ENCODE measurements at regions not wholly inside any gene's neighbourhood (a gene's known extent, or its start where the extent isn't known, plus 50 kb on each side); places are given as distances from the start of the nearest gene placed in this dataset.

DNA sequence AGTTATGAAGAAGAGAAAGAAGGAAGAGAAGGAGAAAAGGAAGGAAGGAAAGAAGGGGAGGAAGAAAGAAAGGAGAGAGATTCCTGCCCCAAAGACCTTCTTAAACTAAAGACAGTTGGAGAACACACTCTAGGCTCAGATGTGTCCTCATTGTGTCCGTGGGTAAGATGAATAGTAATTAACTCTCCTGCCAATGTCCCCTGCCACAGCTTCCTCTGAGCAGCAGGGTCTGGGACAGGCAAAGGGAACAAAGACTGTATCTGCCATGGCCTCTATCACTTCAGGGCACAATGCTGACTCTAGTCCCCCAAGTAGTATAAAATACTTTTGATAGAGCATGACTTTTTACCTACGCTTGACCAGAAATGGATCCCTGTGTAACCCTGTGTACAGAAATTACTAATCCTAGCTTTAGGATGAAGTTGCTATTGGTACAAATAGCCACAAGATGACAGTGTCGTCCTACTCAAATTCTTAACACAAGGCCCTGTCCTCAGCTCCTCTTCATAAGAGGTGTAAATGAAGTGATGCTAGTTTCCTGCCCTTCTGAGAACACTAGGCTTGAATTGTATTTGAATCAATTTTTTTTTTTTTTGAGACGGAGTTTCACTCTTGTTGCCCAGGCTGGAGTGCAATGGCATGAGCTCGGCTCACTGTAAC lies 186.2 kb upstream of the GPR12 start:
- Histone ChIP-seq H3K36me3 (ENCODE audit: control insufficient read depth, insufficient read depth, low read length) (no peaks in the 10 kb centered on the region), H3K27me3 (ENCODE audit: control insufficient read depth, insufficient read depth, low read length) (no peaks in the 10 kb centered on the region), H3K4me1 (ENCODE audit: control insufficient read depth, insufficient read depth, low read length) (peaks cover 3% of the 10 kb centered on the region), H3K4me3 (ENCODE audit: low read depth, low read length) (no peak overlapping the region), H3K27ac (ENCODE audit: low read depth, low read length) (no peak overlapping the region), H3K9me3 (ENCODE audit: control insufficient read depth, insufficient read depth, low read length) (no peaks in the 10 kb centered on the region)
- no CpG with 5 or more reads among the region's 5 CpGs for WGBS (ENCODE audit: insufficient coverage)
- peak in 3 of 6 donors; percentile 32 to 92 (median 61) for DNase-seq (ENCODE audit: low read depth in 4 of 6, low spot score in 6 of 6)

DNA sequence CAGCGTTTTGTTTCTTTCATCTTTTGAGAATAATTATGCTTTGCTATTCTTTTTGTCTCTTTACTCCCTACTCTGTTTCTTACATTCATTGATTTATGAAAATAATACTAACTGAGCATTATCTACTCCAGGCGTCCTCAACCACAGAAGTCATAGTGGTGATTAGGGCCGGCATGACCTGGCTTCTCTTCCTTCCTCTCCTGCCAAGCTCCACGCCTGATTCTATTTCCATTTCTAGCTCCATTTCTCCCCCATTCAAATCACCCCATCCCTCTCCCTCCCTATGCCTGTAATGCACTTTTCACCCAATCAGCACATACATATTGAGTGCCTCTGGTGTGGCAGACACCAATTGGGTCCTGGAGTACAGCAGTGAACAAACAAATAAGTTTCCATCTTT lies 183.2 kb upstream of the GPR12 start:
- H3K27ac ChIP-seq (ENCODE audit: low read depth, low read length) = no peak overlapping the region
- WGBS (ENCODE audit: insufficient coverage) = 69% methylated on average over 2 of the region's 4 CpGs
- no peak overlapping the region for H3K4me3 ChIP-seq (ENCODE audit: low read depth, low read length)
- H3K9me3 ChIP-seq (ENCODE audit: control insufficient read depth, insufficient read depth, low read length) = no peaks in the 10 kb centered on the region
- H3K27me3 ChIP-seq (ENCODE audit: control insufficient read depth, insufficient read depth, low read length) = no peaks in the 10 kb centered on the region
- H3K36me3 ChIP-seq (ENCODE audit: control insufficient read depth, insufficient read depth, low read length) = no peaks in the 10 kb centered on the region
- no peaks in the 10 kb centered on the region for H3K4me1 ChIP-seq (ENCODE audit: control insufficient read depth, insufficient read depth, low read length)
- no peak for DNase-seq (ENCODE audit: low read depth in 4 of 6, low spot score in 6 of 6)

DNA sequence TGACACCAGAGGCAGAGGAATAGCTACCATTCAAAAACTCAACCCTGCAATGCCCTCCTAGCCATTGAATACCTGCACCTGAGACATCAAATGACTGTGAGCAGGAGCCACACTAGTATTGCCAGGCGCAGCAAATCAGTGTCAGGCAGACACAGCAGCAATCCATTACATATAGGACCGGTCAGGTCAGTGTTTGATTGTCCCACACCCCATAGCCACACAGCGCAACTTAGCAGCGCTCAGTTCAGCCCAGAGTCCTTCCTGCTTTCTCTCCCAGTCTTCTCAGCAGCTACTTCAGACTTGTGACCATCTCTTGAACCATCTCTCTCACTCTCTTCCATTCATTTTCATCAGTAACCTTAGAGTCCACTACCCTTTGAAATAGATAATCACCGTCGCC lies 181.6 kb upstream of the GPR12 start:
- H3K27me3 ChIP-seq (ENCODE audit: control insufficient read depth, insufficient read depth, low read length) = no peaks in the 10 kb centered on the region
- no peak overlapping the region for H3K4me3 ChIP-seq (ENCODE audit: low read depth, low read length)
- no peaks in the 10 kb centered on the region for H3K4me1 ChIP-seq (ENCODE audit: control insufficient read depth, insufficient read depth, low read length)
- no peak for DNase-seq (ENCODE audit: low read depth in 4 of 6, low spot score in 6 of 6)
- H3K9me3 ChIP-seq (ENCODE audit: control insufficient read depth, insufficient read depth, low read length) = no peaks in the 10 kb centered on the region
- WGBS (ENCODE audit: insufficient coverage) = 77% methylated on average over 6 of the region's 6 CpGs
- no peaks in the 10 kb centered on the region for H3K36me3 ChIP-seq (ENCODE audit: control insufficient read depth, insufficient read depth, low read length)
- no peak overlapping the region for H3K27ac ChIP-seq (ENCODE audit: low read depth, low read length)

DNA sequence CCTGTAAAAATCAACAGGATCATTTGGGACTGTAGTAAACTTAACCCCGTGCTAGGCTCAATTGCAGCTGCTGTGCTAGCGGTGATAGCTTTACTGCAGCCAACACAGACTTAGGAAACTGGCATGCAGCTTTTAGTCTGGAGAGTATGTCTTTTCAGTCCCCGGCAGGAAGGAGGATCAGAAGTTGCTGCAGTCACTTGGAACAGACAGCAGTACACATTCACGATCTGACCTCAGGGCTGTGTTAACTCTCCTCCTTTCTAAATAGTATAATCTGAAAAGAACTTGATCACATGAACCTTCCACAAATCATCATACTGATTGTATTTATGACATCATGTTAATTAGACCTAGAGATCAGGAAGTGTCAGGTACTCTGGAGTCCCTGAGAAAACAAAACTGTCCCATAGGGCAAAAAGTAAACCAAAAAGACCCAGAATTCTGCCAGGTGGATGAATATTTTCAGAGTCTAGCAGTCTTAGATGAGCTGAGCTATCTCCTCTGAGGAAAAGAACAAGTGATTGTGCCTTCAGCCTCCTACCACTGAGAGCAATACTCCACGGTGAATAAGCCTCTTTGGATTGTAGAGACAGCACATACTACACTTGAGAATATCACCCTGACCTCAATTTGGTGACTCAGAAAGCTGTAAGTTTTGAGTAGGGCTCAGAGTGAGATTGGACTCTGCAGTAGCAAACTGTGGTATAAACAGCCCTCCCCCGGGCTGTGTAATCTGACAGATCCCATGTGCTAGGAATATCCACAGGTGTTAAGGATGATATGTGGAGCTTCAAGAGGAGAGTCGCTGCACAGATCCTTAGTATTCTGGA lies 181.0 kb upstream of the GPR12 start:
- no peak overlapping the region for H3K4me3 ChIP-seq (ENCODE audit: low read depth, low read length)
- no peak overlapping the region for H3K27ac ChIP-seq (ENCODE audit: low read depth, low read length)
- DNase-seq (ENCODE audit: low read depth in 4 of 6, low spot score in 6 of 6) = no peak
- no peaks in the 10 kb centered on the region for H3K27me3 ChIP-seq (ENCODE audit: control insufficient read depth, insufficient read depth, low read length)
- no peaks in the 10 kb centered on the region for H3K36me3 ChIP-seq (ENCODE audit: control insufficient read depth, insufficient read depth, low read length)
- no peaks in the 10 kb centered on the region for H3K9me3 ChIP-seq (ENCODE audit: control insufficient read depth, insufficient read depth, low read length)
- H3K4me1 ChIP-seq (ENCODE audit: control insufficient read depth, insufficient read depth, low read length) = no peaks in the 10 kb centered on the region
- 77% methylated on average over 3 of the region's 7 CpGs for WGBS (ENCODE audit: insufficient coverage)

DNA sequence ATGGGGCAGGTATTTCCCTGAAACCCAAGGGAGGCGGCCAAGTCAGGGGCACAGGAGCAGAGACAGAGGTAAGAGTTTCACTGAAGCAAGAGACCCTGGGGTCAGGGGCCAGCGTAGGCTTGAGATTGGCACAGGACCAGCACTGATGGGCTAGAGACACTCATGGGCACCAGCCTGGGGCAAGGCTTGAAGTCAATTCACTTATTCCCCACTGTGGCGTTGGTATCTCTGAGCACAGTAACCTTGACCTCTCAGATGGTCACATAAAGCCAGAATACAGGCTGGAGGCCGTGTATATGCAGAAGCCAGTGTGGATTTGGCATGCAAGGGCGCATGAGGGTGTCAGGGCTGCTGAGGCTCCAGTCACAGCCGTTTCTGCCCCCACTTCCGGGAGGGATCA lies 173.5 kb upstream of the GPR12 start:
- WGBS (ENCODE audit: insufficient coverage) = 94% methylated on average over 6 of the region's 7 CpGs
- no peak overlapping the region for H3K27ac ChIP-seq (ENCODE audit: low read depth, low read length)
- no peak overlapping the region for H3K4me3 ChIP-seq (ENCODE audit: low read depth, low read length)
- H3K27me3 ChIP-seq (ENCODE audit: control insufficient read depth, insufficient read depth, low read length) = no peaks in the 10 kb centered on the region
- DNase-seq (ENCODE audit: low read depth in 4 of 6, low spot score in 6 of 6) = no peak
- H3K36me3 ChIP-seq (ENCODE audit: control insufficient read depth, insufficient read depth, low read length) = no peaks in the 10 kb centered on the region
- H3K9me3 ChIP-seq (ENCODE audit: control insufficient read depth, insufficient read depth, low read length) = no peaks in the 10 kb centered on the region
- H3K4me1 ChIP-seq (ENCODE audit: control insufficient read depth, insufficient read depth, low read length) = peaks cover 4% of the 10 kb centered on the region

DNA sequence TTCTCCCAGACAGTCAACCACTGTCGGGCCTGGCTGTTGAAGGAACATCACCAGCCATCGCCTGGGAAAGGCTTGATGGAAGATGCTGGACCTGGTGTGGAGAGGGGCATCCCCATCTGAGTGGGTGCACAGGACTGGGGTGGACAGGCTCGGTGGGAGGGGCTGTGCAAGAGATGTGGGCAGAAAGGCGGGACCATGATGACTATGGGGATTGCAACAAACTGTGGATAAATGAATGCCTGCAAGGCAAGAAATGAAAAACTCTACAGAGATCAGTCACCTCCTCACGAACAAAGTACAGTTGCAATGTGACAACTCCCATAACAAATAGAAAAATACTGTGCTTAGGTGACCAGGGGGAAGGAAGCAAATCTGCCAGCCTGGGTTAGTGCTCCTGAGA lies 171.9 kb upstream of the GPR12 start:
- H3K36me3 ChIP-seq (ENCODE audit: control insufficient read depth, insufficient read depth, low read length) = no peaks in the 10 kb centered on the region
- DNase-seq (ENCODE audit: low read depth in 4 of 6, low spot score in 6 of 6) = no peak
- H3K9me3 ChIP-seq (ENCODE audit: control insufficient read depth, insufficient read depth, low read length) = no peaks in the 10 kb centered on the region
- 85% methylated on average over 3 of the region's 5 CpGs for WGBS (ENCODE audit: insufficient coverage)
- H3K4me1 ChIP-seq (ENCODE audit: control insufficient read depth, insufficient read depth, low read length) = peaks cover 4% of the 10 kb centered on the region
- no peaks in the 10 kb centered on the region for H3K27me3 ChIP-seq (ENCODE audit: control insufficient read depth, insufficient read depth, low read length)
- H3K4me3 ChIP-seq (ENCODE audit: low read depth, low read length) = no peak overlapping the region
- H3K27ac ChIP-seq (ENCODE audit: low read depth, low read length) = no peak overlapping the region

DNA sequence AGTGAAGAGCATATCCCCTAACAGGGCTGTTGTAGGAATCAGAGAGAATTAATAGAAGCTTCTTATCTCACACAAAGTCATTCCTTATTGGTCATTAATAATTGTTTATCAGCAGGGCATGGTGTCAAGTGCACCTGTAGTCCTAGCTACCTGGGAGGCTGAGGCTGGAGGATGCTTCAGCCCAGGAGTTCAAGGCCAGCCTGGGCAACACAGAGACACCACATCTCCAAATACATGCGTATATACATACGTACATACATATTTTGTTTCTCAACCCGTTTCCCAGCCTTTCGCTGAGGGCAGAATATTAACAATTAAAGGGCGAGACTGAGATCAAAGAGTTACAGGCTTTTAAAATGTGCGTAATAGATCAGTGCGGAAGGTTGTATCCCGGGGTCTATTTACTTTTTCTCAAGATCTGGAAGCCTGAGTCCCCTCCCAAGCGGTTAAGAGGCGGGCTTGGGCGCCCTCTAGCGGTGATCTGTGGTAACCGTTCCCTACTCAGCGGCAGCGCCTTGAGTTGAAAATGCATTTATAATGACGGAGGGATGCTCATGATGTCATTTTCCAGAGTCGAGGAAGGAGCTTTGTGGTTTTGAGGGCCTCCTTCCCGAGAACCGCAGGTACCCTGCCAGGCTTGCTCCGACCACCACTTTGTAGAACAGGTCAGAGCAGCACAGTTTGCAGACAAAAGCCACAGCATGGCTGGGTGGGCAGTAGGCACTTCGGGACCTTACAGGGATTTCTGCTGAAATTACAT lies 169.6 kb upstream of the GPR12 start:
- Histone ChIP-seq H3K4me1 (ENCODE audit: control insufficient read depth, insufficient read depth, low read length) (peaks cover 4% of the 10 kb centered on the region), H3K4me3 (ENCODE audit: low read depth, low read length) (no peak overlapping the region), H3K27ac (ENCODE audit: low read depth, low read length) (no peak overlapping the region), H3K36me3 (ENCODE audit: control insufficient read depth, insufficient read depth, low read length) (no peaks in the 10 kb centered on the region), H3K27me3 (ENCODE audit: control insufficient read depth, insufficient read depth, low read length) (no peaks in the 10 kb centered on the region), H3K9me3 (ENCODE audit: control insufficient read depth, insufficient read depth, low read length) (no peaks in the 10 kb centered on the region)
- WGBS (ENCODE audit: insufficient coverage) = 5% methylated on average over 17 of the region's 21 CpGs
- DNase-seq (ENCODE audit: low read depth in 4 of 6, low spot score in 6 of 6) = peak; percentile 46 to 97 (median 78)

DNA sequence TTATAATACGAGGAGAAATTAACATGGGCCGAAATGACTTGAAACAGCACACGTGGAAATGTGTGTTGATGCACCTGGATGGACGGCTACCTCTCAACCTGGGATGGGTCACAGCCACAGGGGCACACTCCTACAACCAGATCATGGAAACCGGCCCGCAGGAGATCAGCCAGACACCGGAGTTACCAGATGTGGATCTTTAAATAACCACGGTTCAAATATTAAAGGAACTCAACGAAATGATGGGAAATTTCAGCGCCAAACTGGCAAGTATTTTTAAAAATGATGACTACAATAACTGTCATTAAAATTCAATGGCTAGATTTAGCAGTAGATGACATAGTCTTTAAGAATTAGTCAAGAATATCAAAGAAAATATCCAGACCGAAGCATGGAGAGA lies 166.9 kb upstream of the GPR12 start:
- Histone ChIP-seq H3K27ac (ENCODE audit: low read depth, low read length) (no peak overlapping the region), H3K36me3 (ENCODE audit: control insufficient read depth, insufficient read depth, low read length) (no peaks in the 10 kb centered on the region), H3K4me1 (ENCODE audit: control insufficient read depth, insufficient read depth, low read length) (peaks cover 4% of the 10 kb centered on the region), H3K9me3 (ENCODE audit: control insufficient read depth, insufficient read depth, low read length) (no peaks in the 10 kb centered on the region), H3K27me3 (ENCODE audit: control insufficient read depth, insufficient read depth, low read length) (no peaks in the 10 kb centered on the region), H3K4me3 (ENCODE audit: low read depth, low read length) (no peak overlapping the region)
- DNase-seq (ENCODE audit: low read depth in 4 of 6, low spot score in 6 of 6) = no peak
- 98% methylated on average over 5 of the region's 11 CpGs for WGBS (ENCODE audit: insufficient coverage)

DNA sequence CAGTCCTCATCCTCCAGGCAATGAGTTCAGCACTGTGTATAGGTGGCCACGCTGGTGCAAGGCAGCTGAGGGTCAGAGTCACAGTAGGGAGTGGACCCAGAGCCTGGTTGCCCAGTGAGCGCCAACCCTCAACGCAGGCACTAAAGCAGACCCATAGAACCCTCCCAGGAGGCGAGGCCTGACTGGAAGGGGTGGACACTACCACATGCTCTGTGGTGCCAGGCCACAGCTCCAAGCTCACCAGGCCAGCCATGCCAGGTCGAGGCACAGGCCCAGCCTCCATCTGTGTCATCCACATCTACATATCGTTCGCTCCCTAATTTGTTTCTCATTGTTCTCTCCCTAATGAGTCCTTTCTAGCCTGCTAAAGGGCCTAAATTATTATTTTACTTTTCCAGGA lies 165.8 kb upstream of the GPR12 start:
- Histone ChIP-seq H3K27me3 (ENCODE audit: control insufficient read depth, insufficient read depth, low read length) (no peaks in the 10 kb centered on the region), H3K4me3 (ENCODE audit: low read depth, low read length) (no peak overlapping the region), H3K27ac (ENCODE audit: low read depth, low read length) (no peak overlapping the region), H3K36me3 (ENCODE audit: control insufficient read depth, insufficient read depth, low read length) (no peaks in the 10 kb centered on the region), H3K9me3 (ENCODE audit: control insufficient read depth, insufficient read depth, low read length) (no peaks in the 10 kb centered on the region), H3K4me1 (ENCODE audit: control insufficient read depth, insufficient read depth, low read length) (peaks cover 4% of the 10 kb centered on the region)
- DNase-seq (ENCODE audit: low read depth in 4 of 6, low spot score in 6 of 6) = no peak
- WGBS (ENCODE audit: insufficient coverage) = 93% methylated on average over 7 of the region's 7 CpGs

Measured in spinal cord (tissue), 9 donors.